Activated CD8-positive, alpha-beta memory T cell treated with anti-CD3 and anti-CD28 coated beads for 4 hours (primary cell): ENCODE measurements at regions not wholly inside any gene's neighbourhood (a gene's known extent, or its start where the extent isn't known, plus 50 kb on each side); places are given as distances from the start of the nearest gene placed in this dataset.
"Not testable (repeated sequence)": the region's sequence is repeated elsewhere in the genome, so short reads cannot be mapped to it uniquely, and the experiment has no call there.

Source experiments
- DNase-seq, 2 donors: peaks; one replicate each; pipeline ENCODE4 v3.0.0-alpha.2; 2020; ENCODE audit warnings: low read depth in 2 of 2

GRCh38 chr5:100379254-100379858 lies 155.8 kb upstream of the FAM174A start:
- DNase-seq: not testable (repeated sequence)

GRCh38 chr5:100364757-100365478 lies 170.3 kb upstream of the FAM174A start:
- not testable (repeated sequence) for DNase-seq

GRCh38 chr5:100364343-100364742 lies 170.8 kb upstream of the FAM174A start:
- not testable (repeated sequence) for DNase-seq

- DNase-seq: not testable (repeated sequence)
Measured at GRCh38 chr5:100359998-100360397, 175.2 kb upstream of the FAM174A start.

- not testable (repeated sequence) for DNase-seq
Measured at GRCh38 chr5:100346269-100346668, 188.9 kb upstream of the FAM174A start.

GRCh38 chr5:100341485-100341884 lies 193.7 kb upstream of the FAM174A start:
- not testable (repeated sequence) for DNase-seq

GRCh38 chr5:100322483-100322882 lies 212.7 kb upstream of the FAM174A start:
- DNase-seq: no peak

- DNase-seq: no peak
Measured at GRCh38 chr5:100319885-100320284, 215.3 kb upstream of the FAM174A start.

- DNase-seq: no peak
Measured at GRCh38 chr5:100313657-100314056, 221.5 kb upstream of the FAM174A start.

- no peak for DNase-seq
Measured at GRCh38 chr5:100311806-100312205, 223.4 kb upstream of the FAM174A start.

GRCh38 chr5:100306000-100306399 lies 229.2 kb upstream of the FAM174A start:
- no peak for DNase-seq

GRCh38 chr5:100303216-100303615 lies 232.0 kb upstream of the FAM174A start:
- DNase-seq: no peak

- no peak for DNase-seq
Measured at GRCh38 chr5:100299261-100299660, 235.9 kb upstream of the FAM174A start.

- no peak for DNase-seq
Measured at GRCh38 chr5:100276071-100276470, 259.1 kb upstream of the FAM174A start.

GRCh38 chr5:100275631-100276030 lies 259.5 kb upstream of the FAM174A start:
- DNase-seq: no peak

GRCh38 chr5:100273846-100274580 lies 261.2 kb upstream of the FAM174A start:
- no peak for DNase-seq

- no peak for DNase-seq
Measured at GRCh38 chr5:100270023-100270771, 265.0 kb upstream of the FAM174A start.

- no peak for DNase-seq
Measured at GRCh38 chr5:100260968-100261367, 274.2 kb upstream of the FAM174A start.

- no peak for DNase-seq
Measured at GRCh38 chr5:100252944-100253343, 282.2 kb upstream of the FAM174A start.

- DNase-seq: no peak
Measured at GRCh38 chr5:100252037-100252436, 283.1 kb upstream of the FAM174A start.

- no peak for DNase-seq
Measured at GRCh38 chr5:100249884-100250269, 285.3 kb upstream of the FAM174A start.
